Midbrain (tissue), 1 donor: ENCODE measurements at regions not wholly inside any gene's neighbourhood (a gene's known extent, or its start where the extent isn't known, plus 50 kb on each side); places are given as distances from the start of the nearest gene placed in this dataset.

Source experiments
- DNase-seq: peaks from one replicate; lab custom pipeline; 2025; lab: John Stamatoyannopoulos, UW

DNA sequence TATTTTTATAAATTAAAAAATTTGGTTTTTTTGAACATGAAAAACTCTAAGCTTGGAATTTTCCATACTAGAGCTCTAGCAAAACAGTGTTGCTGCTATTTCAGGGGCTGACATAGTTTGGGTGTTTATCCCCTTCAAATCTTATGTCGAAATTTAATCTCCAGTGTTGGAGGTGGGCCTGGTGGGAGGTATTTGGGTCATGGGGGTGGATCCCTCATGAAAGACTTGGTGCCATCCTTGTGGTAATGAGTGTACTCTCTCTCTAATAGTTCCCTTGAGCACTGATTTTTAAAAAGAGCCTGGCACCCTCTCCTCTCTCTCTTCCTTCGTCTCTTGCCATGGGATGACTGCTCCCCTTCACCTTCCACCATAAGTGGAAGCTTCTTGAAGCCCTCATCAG, 244.6 kb upstream of the UBE2E3 start:
- no peak for DNase-seq

- no peak for DNase-seq
These were observed 246.0 kb upstream of the UBE2E3 start for GRCh38 chr2:180734382-180734781.

GRCh38 chr2:180733330-180733729, 247.1 kb upstream of the UBE2E3 start:
- no peak for DNase-seq

- DNase-seq = no peak
These were observed 248.1 kb upstream of the UBE2E3 start for GRCh38 chr2:180732337-180732736.

- no peak for DNase-seq
These were observed 249.4 kb upstream of the UBE2E3 start for GRCh38 chr2:180730976-180731375.

DNA sequence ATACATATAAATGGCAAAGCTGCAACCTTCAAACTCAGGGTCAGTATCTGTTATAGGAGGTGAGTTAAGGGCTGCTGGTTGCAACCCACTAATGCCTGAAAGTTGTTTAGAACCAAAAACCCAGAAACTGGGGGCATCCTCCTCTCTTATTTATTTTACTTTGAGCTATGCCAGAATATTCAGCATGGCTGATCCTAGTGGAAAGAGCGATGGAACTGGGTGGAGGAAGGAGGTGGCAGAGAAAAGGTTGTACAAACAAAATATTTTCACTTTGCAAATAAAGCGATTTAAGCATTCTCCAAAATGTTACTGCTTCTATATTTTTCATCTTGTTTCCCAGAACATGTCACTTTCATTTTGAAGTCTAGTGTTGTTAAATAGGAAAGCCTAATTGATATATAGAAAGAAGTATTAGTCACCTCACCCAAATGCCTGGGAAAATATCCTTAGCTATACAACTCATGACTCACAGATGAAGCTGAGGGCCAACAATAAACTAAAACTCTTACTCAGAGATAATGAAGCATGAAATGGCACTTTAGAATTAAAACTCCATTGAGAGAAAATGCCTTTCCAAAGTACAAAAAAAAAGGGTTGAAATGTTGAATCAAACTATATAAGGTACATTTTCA, 251.4 kb upstream of the UBE2E3 start:
- no peak for DNase-seq

GRCh38 chr2:180723712-180724111, 256.7 kb upstream of the UBE2E3 start:
- no peak for DNase-seq

DNA sequence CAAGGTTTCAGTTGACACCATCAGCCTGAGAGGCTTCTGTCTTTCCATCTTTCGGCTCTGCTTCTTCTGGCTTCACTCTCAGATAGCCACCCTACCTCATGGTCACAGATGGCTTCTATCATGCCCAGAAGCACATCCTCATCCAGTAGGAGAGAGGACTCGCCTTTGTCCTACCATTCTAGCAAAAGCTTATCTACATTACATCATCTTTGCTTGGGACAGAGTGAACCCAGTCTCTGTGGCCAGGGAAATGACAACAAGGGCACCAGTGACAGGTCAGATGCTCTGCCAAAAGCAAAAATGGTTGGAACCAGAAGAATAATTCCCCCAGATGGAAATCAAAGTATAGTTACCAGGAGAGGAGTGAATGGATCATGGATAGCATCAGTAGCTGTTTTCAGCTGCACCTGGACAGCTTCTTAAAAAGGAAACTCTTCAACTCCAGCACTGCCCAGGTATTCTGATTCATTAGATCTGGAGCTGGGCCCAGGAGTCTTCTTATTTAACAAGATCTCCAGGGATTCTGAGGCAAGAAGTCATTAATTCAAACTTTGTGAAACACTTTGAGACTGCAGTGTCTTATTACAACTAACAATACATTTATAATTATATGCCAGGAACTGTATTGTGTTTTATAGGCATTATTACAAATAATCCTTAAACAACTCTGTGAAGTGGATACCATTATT, 257.7 kb upstream of the UBE2E3 start:
- no peak for DNase-seq

GRCh38 chr2:180720829-180721228, 259.6 kb upstream of the UBE2E3 start:
- no peak for DNase-seq

DNA sequence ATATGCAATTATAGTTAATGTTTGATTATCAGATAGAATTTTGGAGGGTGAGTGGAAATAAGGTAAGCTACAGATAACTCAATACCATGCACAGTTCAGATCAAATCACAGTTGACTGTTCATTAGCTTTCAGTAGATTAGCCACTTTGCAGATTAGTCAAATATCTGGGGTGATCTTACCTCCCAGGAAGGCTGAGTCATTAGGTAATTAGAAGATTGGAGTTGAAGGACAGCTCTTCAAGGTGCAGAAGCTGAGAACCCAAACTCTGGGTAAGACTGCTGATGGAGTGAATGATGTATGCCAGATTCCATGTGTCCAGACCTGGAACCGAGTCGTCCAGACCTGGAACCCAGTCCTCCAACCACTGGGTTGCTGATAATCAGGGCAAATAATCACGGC, 262.8 kb upstream of the UBE2E3 start:
- DNase-seq = no peak

GRCh38 chr2:180716186-180717180, 263.9 kb upstream of the UBE2E3 start:
- DNase-seq = no peak

- no peak for DNase-seq
These were observed 265.4 kb upstream of the UBE2E3 start for GRCh38 chr2:180715044-180715443.

DNA sequence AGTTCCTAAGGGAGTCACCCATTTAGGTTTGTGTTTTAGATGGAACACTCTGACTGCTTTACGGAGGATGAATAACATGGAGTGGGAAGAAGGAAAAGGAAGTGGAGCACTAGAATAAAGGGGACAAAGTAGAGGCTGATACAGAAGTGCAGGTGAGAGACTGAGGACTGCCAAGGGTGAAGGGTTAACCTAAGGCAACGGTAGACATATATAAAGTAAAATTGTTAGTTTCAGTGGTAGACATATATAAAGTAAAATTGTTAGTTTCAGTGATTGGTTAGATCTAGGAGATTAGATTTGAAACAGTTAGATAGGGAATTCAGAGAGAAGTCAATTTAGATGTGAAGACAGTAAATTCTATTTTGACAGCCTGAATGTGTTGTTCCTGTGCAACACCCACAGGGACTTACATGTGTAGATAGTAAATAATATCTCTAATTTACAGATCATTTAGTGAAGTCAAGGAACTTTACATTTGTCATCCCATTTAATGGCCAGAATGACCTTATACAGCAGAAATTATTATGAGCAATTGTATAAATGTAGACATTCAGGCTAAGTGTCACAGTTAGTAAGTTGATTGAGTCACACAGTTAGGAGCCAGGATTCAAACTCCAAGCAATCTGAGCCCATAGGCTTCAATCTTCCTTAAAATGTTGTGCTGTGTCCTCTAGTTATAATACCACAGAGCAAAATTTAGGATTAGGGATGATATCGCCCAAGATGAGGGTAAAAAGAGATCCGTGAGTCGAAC, 270.8 kb upstream of the UBE2E3 start:
- DNase-seq = no peak

GRCh38 chr2:180707884-180708205, 272.6 kb upstream of the UBE2E3 start:
- no peak for DNase-seq

- DNase-seq = no peak
These were observed 273.1 kb upstream of the UBE2E3 start for GRCh38 chr2:180707175-180707883.

DNA sequence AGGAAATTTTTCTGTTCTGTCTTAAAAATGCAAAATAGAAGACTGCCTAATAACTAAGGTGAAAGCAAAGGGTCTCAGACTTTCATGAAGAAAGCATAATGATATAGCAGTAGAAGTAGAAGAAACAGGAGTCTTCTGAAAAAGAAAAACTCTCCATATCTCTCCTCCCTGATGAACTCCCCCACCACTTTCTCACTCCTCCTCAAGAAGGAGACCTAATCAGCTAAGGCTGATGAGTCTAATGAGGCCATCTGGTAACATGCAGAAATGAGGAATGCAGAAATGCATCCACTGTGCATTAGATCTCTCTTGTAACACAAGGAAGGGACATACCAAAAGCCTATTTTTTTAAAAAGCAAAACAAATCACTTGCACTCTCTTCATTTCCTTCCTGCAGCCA, 273.7 kb upstream of the UBE2E3 start:
- no peak for DNase-seq

GRCh38 chr2:180705551-180705950, 274.9 kb upstream of the UBE2E3 start:
- no peak for DNase-seq

DNA sequence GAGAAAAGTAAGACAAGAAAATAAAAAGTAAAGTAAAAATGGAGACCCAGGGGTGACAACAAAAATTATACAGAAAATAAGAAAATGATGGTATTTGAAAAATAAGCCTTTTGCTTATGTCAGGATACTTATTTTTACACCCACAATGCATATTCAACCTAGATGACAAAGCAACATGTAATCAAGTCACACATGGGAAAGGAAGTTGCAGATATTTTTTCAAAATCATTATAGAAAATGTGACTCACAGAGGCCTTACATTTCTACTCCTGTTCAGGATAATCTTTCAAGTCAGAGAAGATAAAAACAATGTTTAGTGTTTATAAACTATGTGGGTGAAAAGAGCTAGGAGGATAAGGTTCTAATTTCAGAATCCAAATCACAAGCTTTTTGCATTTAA, 275.3 kb upstream of the UBE2E3 start:
- DNase-seq = no peak

- no peak for DNase-seq
These were observed 280.6 kb upstream of the UBE2E3 start for GRCh38 chr2:180699657-180700361.

GRCh38 chr2:180698668-180699067, 281.7 kb upstream of the UBE2E3 start:
- no peak for DNase-seq
